ENCODE measurements at regions not wholly inside any gene's neighbourhood (a gene's known extent, or its start where the extent isn't known, plus 50 kb on each side); places are given as distances from the start of the nearest gene placed in this dataset.

DNA sequence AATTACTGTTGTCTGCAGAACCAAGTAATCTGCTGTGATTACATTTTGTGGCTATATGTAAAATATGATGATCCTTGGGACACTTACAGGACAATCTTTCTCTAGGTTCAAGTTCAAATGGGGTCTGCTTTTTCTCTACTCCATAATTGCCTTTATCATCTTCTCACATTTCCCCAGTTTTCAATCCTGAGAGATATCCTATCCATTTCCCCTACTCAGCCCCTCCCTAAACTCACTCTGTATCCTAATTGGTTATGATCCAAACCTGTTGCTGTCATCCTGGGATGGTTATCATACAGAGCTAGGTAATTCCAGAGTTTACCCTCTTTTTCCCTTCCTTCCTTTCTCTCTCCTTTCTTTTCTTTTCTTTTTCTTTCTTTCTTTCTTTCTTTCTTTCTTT lies 100.5 kb upstream of the ELAC2 start:
- TF ChIP-seq CTCF (IDR thresholded peaks at IDR 0.05 in 8 of 11, conservative IDR thresholded peaks at IDR 0.05 in 3 of 11) (no peak), POLR2A (IDR thresholded peaks at IDR 0.05) (no peak), POLR2AphosphoS5 (IDR thresholded peaks at IDR 0.05) (no peak)

All from spleen (tissue), 7 donors.